GM18499 (cell line): ENCODE measurements at regions not wholly inside any gene's neighbourhood (a gene's known extent, or its start where the extent isn't known, plus 50 kb on each side); places are given as distances from the start of the nearest gene placed in this dataset.
"Not testable (repeated sequence)": the region's sequence is repeated elsewhere in the genome, so short reads cannot be mapped to it uniquely, and the experiment has no call there.

Experiments
- ATAC-seq: cut with Tn5 transposase; IDR thresholded peaks from one replicate; pipeline ENCODE4 v1.9.1; 2021; ENCODE audit warnings: moderate number of reproducible peaks; ENCODE audit not compliant: insufficient read depth, unreplicated experiment

DNA sequence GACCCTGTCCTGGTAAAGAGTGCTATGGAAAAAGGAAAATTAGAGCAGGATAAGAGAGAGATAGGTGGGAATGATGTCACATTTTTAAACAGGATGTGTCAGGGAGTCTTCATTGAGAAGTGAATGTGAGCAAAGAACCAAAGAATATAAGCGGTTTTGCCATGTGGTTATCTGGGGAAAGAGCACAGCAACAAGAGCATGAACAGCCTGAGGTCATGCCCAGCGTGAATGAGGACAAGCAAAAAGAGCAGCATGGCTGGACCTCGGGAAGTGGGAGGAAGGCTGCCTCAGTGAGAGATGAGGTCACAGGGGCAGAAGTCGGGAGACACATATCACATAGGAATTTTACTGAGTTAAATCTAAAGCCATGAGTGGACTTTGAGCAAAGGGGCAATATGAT is 82.8 kb upstream of the HES1 start:
- no peak for ATAC-seq

DNA sequence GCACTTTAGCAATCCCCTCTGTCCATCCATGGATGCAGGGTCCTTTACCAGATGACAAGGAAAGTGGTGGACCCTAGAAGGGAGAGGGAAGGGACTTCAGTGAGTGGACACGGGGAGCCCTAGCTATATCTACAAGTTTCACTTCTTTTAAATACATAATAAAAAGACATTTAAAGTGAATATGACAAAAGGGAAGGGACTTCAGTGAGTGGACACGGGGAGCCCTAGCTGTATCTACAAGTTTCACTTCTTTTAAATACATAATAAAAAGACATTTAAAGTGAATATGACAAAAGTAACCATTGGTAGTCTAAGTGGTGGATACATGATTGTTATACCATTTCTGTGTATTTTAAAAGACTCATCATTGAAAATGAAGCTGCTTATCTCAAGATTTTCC is 81.9 kb upstream of the HES1 start:
- no peak for ATAC-seq

DNA sequence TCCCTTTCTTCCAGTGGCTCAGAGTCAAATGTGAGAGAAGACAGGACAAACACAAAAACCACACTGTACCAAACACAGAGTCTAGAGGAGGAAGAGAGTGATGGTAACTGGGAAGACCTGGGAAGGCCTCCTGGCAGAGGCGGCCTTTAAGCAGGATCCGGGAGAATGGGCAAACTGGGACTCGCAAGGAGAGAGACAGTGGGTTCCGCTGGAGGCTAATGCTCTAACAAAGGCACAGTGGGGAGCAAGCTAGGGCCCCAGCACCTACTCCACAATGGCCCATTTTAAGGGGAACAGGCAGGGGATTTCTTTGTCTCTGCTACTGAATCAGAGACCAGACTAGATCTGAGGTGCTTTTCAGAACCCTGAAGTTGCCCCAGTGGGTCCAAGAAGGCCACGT is 81.4 kb upstream of the HES1 start:
- ATAC-seq = no peak

DNA sequence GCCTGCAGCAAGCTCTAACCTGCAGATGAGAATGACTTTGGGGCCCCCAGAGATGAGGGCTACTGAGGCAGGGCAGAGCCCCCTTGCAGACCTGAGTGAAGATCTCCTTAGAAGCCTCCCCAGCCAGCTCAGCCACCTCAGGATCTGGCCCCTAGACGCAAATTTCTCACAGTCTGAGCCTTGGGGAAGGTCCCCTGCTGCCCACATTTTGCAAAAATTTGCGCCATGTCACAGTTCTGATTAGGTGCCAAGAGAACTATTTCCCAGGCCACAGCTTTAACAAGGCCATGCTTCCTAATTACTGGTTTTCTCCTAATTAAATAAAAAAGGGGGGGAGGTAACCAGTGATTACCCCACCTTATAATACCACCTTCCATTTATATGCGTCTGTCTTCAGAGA is 81.0 kb upstream of the HES1 start:
- no peak for ATAC-seq

DNA sequence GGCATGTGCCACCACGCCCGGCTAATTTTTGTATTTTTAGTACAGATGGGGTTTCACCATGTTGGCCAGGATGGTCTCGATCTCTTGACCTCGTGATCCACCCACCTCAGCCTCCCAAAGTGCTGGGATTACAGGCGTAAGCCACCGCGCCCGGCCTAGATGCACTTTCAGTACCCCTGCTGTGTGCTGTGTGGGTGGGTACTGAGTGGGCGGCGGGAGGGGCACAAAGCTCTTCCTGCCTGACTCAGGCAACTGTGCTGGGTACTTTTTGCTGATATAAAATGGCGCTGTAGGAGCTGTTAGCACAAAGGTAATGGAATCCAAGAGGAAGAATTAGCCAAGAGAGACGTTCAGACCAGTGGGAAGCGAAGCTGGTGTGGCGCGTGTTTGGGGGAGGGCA is 79.6 kb upstream of the HES1 start:
- ATAC-seq = not testable (repeated sequence)

DNA sequence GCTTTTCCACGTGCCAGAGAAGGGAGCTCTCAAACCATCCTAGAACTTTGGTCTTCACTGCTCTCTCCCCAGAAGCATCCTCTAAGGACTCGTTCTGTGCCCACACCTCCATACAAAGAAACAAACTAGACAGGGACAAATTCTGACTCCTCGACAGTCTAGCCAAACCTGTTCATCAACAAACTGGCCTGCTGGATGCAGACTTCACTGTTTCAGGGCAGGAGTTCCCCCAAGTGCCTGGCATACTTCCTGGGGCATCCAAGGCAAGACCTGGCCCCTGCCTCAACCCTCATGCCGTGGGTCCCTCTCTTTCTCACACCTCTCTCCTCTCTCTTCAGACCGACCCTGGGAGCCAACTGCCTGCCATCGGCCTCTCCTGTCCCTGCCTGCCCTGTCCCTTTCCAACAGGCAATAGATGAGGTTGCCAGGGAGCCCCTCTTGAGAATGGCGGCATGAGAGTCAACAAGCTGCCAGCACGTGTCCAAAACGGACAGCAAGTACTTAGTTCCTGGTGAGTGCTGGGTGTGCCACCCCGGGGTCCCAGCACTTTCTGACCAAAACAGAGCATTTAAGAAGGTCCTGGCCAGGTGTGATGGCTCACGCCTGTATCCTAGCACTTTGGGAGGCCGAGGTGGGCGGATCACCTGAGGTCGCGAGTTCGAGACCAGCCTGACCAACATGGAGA is 79.1 kb upstream of the HES1 start:
- ATAC-seq = no peak

DNA sequence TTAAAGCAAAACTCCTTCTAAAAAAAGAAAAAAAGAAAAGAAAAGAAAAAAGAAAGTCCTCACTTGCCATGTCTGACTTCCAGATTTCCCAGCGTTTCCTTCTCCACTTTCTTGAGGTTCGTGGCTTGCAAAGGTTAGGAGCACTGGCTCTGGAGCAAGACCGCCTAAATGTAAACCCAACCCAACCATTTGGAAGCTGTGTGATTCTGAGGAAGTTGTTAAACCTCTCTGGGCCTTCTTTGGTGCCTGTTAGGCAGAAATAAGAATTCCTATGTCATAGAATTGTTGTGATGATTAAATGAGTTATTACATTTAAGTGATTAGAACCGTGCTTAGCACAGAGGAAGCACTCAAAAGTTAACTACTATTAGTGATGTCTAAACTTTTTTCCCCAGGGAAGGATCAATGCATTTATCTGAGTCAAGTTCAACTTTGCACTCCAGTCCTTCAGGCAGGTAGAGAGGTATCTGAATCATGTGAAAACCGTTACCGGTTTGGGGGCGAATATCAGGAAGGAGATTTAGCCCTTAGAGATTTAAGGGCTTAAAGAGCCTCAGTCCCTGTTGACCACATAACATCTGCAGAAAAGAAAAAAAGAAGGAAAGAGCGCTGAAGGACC is 78.3 kb upstream of the HES1 start:
- no peak for ATAC-seq

DNA sequence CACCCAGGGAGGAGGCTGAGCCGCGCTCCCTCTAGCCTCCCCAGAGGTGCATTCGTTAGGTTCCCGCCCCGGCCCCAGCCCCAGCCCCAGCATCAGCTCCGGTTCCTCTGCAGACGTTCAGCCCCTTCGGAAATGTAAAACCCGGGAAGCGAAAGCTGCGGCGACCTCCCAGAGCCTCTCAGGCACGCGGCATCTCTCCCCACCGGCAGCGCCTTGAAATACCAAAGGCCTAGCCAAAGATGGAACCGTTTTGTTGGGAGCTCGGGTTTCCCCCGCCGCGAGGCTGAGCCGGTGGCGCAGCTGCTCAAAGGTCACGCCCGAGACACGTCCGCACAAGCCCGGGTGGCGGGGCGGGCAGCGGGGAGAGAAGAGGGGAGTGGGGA is 77.8 kb upstream of the HES1 start:
- no peak for ATAC-seq

DNA sequence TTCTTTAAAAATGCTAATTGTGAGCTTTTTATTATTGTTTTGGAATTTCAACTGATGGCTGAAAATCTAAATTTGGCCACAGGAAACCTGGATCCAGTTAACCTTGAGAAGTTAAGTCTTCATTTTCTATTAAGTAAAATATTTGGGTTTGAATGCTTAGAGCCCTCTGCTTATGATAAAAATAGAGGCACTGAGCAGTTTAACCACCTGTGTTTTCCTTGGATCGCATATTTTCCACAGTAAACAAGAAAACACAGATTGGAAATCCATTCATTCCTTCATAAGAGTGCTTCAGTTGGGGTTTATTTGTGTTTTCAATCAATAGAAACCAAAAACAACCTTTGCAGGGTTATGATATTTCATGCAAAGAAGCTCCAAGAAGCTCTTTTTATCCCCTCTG is 77.2 kb upstream of the HES1 start:
- no peak for ATAC-seq

DNA sequence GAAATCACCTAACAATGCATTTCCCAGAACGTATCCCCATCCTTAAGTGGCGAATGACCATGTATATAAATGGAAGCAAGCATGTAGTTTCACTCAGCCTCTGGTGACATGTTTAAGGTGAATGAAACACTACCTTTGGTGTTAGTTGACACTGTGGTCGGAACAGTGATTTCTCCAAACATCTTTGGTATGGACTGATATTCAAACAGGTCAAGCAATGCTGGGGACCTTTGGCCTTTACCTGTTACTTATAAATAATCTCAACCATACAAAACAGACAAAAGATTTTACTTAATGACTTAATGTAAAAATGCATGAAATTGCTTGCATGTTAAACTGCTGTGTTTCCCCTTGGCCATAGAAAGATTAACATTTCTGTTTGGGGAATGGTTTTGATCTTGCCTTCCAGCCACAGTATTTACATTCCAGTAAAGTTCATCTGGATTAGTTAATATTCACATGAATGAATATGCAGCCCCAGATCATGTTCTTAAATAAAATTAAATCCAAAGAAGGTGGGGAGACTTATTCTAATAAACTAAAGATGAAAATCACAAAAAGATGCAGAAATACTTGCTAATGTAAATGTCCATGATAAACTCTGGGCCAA is 74.4 kb upstream of the HES1 start:
- ATAC-seq = no peak

DNA sequence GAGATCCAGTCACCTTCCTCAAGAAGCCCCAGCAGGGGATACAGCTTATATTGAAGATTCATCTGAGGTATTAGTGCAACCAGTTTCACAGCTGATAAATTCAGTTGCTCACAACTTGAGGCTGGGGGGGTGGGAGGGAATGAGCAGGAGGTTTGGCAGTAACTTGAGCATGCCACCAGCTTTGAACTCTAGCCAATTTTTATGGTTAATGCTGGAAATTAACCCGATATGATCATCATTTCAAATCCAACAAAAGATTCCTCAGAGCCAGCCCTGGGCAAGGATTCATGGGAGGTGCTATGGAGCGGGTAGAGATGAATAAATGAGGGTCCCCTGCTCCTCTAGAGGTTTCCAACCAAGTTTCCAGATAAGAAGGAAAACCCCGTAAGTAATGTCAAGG is 73.1 kb upstream of the HES1 start:
- ATAC-seq = no peak

DNA sequence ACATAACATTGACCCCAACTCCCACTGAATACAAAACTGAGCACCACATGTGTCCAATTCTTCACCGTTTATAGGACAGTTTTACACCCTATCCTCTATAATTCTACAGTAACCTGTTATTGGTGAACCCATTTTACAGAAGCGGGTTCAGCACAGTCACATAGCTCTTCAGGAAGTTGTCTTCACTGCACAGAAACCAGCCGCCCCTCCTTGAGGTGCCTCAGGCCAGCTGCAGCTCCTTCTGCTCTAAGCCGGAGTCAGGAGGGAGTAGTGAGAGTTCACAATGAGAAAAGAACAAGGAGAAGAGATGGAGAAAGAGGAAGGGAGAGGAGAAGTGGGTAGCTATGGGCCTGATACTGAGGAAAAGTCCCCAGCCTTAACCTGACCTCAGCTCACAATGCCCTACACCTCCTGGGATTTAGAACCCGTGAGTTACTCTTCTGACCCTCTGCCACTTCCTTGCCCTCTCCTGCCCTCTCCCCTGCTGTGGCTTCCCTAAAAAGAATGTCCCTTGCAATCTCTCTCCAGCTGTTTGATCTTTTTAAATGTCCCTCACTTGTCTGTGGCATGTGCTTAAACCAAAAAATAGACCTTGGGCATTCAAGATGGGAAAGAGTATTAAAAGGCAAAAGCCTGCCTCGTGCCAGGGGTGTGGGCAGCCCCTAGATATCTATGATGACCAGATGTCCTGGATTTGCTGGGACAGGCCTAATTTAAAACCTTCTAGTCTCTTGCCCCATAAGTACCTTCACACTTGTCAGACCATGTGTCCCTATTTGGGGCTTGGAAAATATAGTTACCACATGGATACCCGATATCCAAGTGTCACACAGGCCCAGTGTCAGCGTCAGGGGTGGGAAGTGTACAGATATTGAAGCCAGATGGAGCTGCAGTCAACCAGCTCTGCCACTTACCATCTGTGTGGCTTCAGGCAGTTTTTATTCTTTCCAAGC is 71.3 kb upstream of the HES1 start:
- no peak for ATAC-seq

DNA sequence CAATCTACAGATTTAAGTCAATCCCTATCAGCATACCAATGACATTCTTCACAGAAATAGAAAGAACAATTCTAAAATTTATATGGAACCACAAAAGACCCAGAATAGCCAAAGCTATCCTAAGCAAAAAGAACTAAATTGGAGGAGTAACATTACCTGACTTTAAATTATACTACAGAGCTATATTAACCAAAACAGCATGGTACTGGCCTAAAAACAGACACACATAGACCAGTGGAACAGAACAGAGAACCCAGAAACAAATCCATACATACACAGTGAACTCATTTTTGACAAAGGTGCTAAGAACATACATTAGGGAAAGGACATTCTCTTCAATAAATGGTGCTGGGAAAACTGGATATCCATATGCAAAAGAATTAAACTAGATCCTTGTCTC is 68.6 kb upstream of the HES1 start:
- not testable (repeated sequence) for ATAC-seq

DNA sequence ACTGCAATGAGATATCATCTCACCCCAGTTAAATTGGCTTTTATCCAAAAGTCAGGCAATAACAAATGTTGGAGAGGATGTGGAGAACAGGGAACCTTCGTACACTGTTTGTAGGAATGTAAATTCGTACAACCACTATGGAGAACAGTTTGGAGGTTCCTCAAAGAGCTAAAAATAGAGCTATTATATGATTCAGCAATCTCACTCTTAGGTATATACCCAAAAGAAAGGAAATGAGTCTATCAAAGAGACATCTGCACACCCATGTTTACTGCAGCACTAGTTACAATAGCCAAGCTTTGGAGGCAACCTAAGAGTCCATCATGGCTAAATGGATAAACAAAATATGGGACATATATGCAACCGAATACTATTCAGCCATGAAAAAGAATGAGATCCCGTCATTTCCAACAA is 68.0 kb upstream of the HES1 start:
- no peak for ATAC-seq

DNA sequence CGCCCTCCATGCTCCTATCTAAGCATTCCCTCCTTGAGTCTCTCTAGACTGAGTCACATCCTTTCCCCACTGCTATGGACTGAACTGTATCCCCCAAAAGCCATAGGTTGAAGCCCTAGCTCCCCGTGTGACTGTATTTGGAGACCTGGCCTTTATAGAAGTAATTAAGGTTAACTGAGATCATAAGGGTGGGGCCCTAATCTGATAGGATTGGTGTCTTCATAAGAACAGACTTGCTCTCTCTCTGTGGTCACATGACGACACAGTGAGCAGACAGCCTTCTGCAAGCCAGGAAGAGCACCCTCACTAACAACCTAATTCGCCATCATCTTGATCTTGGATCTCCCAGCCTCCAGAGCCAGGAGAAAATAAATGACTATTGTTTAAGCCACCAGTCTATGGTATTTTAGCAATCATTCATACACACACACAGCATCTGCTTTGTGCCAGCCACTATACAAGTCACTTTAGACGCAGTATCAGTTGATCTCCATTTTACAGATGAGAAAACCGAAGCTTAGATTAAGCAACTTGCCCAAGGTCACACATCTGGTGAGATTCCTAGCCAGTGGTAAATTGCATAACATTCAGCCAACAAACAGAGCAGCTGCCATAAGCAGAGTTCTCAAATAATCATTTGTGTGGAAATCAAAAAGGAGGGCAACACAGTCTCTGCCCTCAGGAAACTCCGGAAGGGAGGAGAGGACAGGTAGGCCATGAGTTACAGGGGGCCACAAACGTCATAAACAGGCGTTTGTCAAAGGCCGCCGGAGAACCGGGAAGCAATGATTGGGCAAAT is 66.3 kb upstream of the HES1 start:
- ATAC-seq = no peak

DNA sequence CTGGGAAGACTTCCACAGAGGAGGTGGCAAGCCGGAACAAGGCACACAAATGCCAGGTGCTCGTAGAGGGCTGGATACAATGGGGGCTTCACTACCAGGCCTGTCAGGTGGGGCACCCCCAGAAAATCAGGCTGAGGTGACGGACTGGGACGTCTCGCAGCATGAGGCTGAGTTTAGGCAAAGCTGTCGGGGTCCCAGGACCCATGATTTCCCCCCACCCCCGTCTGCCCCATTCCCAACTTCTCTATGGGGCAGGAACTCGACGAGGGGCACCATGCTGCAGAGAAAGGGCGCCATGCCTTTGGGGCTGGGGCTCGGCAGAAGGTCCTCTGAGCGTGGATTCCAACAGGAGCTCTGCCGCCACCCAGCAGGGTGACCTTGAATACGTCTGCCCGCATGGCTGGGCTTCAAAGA is 65.7 kb upstream of the HES1 start:
- no peak for ATAC-seq

DNA sequence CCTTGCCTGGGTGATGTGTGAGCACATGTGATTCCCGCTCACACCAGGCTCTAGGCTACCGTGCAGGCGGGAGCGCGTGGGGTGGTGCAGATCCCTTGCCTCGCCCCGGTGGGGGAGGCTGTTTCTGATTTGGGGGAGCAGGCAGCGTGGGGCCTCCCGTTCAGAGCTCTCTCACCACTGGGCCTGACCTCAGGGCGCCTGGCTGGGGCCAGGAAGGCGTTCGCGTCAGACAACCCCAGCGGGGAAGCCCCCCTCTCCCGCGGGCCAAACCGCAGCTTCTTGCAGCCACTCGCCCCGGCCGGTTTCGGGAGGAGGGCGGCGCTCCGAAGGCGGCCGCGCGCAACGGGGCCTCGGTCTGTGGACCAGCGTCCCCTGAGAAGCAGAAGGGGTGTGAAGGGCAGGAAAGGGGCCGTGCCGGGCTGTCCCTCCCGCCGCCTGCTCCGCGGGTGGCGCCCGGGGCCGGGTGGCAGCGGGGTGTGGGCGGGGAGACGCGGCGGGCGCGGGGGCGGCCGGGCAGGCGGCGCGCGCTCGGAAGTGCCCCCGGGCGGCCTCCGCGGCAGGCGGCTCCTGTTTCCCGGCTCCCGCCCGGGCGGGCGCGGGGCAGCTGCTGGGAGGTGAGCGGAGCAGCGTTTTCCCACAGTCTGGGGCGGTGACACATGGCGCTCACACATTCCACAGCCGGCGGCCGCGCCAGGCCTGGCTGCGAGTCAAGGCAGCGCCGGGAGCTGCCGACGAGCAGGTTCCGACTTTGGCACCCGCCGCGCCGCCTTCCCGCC is 65.1 kb upstream of the HES1 start:
- ATAC-seq = peak; percentile 86

DNA sequence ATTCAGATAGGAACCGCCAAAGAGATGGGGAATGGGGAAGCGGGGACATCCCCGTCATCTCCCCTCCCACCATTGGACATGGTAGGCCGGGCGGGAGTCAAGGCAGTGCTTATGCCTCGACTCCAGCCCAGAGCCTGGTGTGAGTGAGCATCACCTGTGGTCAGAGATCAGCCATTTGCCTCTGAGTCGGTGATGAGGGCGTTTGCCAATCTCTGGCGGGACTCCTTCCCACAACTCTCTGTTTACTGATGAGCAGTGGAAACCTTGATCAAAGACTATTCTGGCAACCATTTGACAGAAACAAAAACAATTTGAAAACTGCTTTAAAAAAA is 63.9 kb upstream of the HES1 start:
- ATAC-seq = no peak

DNA sequence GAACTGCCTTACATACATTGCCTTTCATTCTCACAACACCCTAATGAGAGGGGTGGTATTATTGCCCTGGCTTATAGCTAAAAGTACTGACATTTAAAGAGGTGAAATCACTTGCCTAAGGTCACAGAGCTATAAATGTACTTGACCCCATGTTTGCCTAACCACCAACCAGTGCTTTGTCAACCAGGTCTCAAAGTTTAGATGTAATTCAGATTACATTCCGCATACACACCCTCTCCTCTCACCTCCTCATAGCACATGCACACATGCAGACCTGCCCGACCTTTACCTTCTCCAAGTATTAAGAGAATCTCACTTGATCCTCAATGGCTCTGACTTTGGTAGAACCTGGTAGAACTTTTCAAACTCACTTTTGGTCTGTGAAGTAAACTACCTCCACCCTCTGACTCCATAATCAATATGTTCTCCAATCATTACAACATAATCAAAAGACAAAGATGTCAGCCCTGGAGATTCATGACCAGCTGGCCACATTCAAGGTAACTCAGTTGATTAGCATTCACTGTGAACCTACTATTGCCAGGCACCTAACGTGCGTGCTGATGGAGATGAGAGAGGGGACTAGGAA is 63.2 kb upstream of the HES1 start:
- ATAC-seq = no peak
